ENCODE measurements at regions not wholly inside any gene's neighbourhood (a gene's known extent, or its start where the extent isn't known, plus 50 kb on each side); places are given as distances from the start of the nearest gene placed in this dataset.

DNA sequence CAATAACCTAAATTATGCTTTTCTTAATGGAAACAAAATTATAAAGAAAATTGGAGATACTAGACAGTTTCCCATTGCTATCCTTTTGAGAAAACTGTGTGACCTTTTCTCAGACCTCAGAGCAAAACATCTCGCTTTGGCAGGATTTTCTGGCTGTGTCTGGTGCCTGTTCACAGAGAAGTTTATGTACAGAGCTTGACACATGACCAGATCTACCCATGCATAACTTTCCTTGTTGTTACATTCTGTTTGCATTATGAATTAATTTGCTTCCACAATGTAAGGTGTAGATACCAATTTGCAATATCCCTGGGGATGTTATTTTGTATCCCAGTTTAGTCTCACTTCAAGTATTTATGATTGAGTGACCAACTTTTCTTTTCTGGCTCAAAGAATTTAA lies 565.0 kb downstream of the XPNPEP1 start:
- TF ChIP-seq NR3C1 (IDR thresholded peaks at IDR 0.05), result no peak
- TF ChIP-seq POLR2A (IDR thresholded peaks at IDR 0.05; ENCODE audit: low read length), result no peak
